ENCODE measurements at regions not wholly inside any gene's neighbourhood (a gene's known extent, or its start where the extent isn't known, plus 50 kb on each side); places are given as distances from the start of the nearest gene placed in this dataset.

DNA sequence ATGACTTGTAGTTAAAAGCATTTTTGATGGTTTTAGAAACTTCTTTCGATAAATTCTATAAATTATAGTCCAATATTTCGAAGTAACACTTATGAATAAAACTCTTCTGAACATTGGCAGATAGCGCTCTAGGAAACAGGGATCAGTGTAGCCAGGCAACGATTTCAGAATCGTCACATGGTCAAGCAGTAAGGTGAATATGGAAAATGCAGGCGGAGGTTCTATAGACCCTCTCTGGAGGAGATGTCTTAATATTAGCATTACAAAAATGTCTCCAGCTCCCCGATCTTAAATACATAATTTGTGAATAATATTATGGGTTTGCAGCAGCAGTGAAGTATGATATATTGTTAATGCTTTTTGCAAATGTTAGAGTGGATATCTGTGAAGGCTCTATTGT lies 310.3 kb downstream of the SS18 start:
- no peak for TF ChIP-seq POLR2A (IDR thresholded peaks at IDR 0.05; ENCODE audit: low read length)
- TF ChIP-seq, protein P1, sequence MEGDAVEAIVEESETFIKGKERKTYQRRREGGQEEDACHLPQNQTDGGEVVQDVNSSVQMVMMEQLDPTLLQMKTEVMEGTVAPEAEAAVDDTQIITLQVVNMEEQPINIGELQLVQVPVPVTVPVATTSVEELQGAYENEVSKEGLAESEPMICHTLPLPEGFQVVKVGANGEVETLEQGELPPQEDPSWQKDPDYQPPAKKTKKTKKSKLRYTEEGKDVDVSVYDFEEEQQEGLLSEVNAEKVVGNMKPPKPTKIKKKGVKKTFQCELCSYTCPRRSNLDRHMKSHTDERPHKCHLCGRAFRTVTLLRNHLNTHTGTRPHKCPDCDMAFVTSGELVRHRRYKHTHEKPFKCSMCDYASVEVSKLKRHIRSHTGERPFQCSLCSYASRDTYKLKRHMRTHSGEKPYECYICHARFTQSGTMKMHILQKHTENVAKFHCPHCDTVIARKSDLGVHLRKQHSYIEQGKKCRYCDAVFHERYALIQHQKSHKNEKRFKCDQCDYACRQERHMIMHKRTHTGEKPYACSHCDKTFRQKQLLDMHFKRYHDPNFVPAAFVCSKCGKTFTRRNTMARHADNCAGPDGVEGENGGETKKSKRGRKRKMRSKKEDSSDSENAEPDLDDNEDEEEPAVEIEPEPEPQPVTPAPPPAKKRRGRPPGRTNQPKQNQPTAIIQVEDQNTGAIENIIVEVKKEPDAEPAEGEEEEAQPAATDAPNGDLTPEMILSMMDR (IDR thresholded peaks at IDR 0.05): no peak

Measured in A549 (cell line).